ENCODE measurements at regions not wholly inside any gene's neighbourhood (a gene's known extent, or its start where the extent isn't known, plus 50 kb on each side); places are given as distances from the start of the nearest gene placed in this dataset.

DNA sequence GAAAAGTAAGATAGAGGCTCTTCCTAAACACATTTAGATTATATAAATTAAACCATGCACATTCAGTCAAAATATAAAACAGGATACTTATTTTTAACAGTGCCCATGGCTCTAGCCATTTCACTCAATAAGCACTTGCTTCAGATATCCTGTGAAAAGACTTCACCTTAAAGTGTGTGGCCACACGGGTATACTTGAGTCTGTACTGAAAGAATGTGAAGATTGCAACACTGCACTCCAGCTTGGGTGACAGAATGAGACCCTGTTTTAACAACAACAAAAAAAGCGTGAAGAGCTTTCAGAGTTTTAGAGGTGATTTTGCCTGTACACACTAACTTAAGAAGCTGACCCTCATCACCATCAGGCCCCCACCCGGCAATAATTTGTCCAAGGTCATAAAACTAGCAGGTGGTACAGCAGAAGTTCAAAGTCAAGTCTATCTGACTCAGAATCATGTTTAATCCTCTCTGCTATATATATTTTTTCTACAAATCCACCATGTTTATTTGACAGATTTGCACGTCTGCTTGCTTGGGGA is 203.5 kb upstream of the GUCY1A2 start:
- DNase-seq (ENCODE audit: low spot score), result no peak

DNA sequence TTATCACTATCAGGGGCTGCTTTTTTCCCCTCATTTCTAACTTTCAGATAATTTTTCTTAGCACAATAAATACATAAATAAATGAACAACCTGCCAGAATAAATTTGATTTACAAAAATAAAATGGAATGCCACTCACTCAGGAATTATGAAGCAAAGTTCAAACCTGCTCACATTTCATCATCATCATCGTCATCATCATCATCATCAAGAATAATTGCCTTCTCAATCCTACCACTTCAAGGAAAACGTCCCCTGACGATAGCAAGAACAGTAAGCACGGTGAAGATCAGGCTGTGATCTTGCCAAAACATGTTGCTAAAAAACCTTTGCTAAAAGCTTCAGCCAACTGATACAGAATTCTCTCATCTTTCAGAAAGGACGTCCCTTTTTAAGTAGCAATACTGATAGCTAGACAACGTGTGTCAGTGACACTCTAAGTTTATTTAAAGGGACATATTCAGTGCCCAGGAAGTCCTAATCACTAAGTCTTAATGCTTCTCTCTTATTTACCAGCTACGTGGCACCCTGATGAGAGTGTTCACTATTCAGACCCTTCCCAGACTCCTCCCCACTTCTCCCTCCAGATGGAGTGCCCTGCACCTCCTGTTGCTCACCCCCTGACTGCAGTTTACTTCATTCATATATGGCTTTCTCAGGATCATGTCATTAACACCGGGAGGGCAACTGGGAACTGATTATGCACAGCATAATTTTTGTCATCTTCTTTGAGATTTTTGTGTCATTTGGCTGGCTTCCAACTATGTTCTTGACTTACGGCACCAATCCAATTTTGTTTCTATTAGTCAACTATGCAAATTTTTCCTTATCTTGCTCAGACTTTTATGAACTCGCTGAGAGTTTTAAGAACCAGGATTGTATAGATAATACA is 200.1 kb upstream of the GUCY1A2 start:
- DNase-seq (ENCODE audit: low spot score), result no peak

DNA sequence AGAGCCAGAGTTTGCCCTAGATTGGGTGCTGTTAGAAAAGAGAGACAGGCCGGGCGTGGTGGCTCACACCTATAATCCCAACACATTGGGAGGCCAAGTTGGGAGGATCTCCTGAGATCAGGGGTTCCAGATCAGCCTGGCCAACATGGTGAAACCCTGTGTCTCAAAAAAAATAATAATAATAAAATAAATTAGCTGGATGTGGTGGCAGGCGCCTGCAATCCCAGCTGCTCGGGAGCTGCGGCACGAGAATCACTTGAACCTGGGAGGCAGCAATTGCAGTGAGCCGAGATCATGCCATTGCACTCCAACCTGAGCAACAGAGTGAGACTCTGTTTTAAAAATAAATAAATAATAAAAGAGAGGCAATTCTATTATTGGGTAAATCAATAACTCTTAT is 199.2 kb upstream of the GUCY1A2 start:
- no peak for DNase-seq (ENCODE audit: low spot score)

DNA sequence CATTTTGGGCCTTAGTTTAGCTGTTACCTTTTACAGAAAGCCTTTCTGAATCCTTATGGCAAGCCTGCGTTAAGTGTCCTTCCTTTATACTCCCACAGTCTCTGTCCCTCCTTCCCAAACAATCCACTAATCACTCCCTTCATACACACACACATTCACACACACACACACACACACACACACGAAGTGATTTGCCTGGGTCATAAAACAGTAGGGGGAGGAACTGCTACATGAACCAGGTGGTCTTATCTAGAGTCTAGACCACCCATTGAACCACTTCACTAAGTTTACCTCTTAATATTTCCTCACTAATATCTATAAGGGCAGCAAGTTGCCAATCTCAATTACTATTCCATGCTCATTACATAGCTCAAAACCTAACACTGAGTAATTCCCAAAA is 196.7 kb upstream of the GUCY1A2 start:
- no peak for DNase-seq (ENCODE audit: low spot score)

DNA sequence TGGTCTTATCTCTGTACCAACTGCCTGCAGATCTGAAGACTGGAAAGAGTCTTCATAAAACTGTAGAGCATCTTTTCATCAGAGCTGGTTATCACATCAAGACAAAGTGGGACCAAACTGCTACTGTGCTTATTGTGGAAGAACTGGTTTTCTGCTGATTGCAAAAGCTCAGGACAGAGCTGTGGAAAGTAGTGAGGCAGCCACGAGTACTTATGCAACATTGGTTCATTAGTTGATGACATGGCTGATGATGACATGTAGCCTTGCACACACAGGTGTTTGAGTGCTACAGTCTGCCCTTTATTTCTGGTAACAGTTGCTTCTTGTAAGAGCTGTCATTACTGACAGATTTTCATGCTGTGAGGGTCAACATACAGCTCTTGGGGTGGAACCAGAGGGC is 185.4 kb upstream of the GUCY1A2 start:
- DNase-seq (ENCODE audit: low spot score), result no peak

DNA sequence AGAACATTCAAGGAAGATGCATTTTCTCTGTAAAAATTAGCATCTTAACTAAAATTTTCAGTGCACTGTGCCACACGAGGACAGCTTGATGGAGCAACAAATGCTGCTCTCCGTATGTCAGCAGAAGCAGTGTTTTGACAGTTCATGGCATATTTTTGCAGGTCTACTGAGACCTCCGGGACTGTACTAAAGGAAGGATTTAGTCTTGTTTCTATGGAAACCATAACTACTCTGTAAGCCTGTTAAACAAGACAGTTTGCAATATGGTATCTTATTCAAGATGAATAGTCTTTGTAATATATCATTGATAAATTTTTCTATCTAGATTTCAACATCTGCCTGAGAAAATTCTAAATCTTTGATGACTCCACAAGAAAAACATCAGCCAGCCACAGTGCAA is 184.0 kb upstream of the GUCY1A2 start:
- no peak for DNase-seq (ENCODE audit: low spot score)

DNA sequence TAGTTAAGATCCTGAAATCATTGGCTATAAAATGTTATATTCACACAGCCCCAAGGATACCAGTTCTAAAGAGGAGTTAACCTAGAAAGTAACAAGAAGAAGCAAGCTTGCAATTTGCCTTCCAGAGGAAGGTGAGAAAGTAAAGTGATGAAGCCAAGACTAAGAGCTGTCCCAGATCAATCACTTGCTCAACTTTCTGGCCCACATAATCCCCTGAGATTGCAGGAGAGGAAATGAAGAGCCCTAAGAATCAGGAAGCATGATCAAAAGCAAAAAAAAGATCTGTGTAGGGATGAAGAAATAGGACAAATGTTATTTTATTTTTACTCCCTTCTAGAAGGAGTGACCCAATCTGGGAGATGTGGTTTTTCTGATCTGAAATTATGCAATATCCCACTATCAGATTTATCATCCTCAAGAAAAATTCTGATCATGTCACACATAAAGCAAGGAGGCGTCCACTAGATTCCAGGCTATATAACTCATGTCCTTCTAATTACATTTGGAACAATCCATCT is 180.3 kb upstream of the GUCY1A2 start:
- no peak for DNase-seq (ENCODE audit: low spot score)

DNA sequence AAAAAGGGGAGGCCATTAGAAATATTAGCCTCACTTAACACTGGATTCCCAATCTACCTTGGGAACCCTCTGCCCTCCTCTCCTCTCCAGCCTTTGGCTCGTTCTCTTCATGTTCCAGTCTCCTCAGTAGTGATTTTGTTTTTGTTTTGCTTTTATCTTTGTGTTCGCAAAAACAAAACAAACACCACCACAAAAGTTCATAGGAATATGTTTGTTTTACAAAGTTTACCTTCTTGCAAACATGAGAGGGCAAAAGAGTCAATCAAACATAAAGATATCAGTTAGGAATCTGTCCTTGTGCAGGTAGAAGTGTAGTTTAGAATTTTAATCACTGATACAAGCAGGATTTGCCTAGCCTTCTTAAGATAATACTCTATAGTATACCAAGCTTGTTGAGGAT is 179.7 kb upstream of the GUCY1A2 start:
- DNase-seq (ENCODE audit: low spot score), result no peak

DNA sequence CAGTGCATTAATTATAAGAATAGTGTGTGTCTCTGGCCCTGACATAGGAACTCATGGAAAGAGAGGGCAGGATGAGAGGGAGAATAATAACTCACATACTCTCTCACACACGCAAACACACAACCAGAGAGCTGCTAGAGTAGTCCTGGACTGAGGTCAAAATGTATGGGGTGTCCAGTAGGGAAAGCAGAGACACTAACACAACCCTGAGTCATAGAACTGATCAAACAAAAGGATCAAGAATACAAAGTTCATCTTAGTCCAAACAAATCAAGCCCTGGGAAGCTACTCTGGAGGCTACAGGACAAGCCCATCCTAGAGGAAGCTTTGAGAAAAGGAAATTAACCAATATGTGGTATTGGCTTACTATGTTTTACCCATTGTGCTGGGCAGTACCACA is 178.5 kb upstream of the GUCY1A2 start:
- peak; percentile 5 for DNase-seq (ENCODE audit: low spot score)

DNA sequence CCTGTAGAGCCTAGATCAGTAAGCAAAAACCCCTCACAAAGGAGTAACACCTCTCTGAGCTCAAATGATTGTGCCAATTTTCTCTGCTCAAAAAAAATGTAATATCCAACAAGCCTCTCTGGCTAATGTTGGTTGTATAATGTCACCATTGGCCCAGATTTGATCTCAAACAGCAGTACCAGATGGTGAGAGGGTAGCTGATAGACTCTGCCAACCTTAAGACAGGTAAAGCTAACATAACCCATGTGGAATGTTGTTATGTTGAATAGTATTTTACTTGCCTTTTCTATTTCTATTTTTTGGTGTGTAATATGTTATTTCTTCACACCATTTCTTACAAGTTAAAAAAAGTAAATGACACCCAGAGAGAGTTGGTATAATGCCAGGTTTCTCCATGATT is 166.7 kb upstream of the GUCY1A2 start:
- DNase-seq (ENCODE audit: low spot score), result no peak

DNA sequence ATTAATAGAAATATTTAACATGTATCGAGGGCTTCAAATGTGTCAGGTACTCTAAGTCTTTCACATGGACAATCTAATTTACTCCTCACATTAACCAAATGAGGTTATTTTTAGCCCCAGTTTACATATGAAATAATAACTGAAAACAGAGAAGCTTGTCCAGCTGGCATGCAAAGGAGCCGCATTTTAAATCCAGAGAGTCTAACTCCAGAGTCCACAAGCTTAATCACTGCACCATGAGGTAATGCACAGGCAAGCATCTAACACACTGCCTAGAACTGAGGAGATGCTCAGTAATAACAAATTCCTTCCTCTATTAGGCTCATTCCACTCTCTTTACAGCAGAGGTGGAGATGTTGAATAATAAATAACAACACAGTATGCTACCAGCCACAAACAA is 165.7 kb upstream of the GUCY1A2 start:
- no peak for DNase-seq (ENCODE audit: low spot score)

DNA sequence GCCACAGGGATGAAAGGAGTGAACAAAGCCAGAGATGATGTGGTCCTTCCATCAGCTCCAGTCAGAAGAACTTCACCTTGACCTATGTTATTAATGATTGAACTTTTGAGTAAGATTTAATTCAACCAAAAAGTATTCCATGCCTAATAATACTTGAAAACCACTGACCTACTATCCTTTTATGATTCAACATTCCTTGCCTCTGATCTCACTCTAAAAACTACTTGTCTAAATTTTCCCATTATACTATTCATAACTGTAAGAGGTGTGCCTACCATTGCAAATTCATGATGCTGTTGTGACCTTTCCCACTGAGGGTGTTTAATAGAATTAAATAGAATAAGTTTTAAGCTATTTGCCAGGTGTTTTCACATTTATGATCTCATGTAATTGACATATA is 164.7 kb upstream of the GUCY1A2 start:
- peak; percentile 23 for DNase-seq (ENCODE audit: low spot score)

DNA sequence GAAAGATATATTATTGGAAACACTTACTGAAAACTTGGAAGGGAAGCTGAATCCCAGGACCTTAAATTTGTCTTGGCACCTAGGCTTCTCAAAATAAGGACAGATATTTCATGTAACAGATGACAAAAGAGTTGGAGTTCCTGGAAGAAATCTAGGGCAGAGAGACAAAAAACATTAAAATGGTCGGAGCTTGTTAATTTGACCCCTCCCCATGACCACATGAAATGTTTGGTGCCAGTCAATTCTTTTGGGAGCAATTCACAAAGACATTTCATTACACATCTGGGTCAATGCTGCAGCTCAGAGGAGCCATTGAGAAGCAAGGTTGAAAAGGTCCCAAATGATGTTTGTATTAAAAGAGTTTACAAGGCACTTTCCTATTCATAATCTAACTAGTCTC is 162.0 kb upstream of the GUCY1A2 start:
- DNase-seq (ENCODE audit: low spot score), result no peak

DNA sequence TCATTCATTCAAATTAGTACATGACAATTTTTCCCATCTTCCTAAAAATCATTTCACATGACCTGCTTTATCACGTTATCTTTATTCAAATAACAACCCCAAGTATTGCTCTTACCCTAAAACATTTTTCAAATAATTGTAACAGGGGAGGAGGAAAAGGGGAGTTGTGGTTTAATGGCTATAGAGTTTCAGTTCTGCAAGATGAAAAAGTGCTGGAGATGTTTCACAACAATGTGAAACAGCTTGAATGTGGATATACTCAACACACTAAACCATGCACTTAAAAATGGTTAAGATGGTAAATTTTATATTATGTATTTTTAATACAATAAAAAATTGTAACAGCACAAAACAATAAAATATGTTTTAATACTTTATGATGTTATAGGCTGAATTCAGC is 161.6 kb upstream of the GUCY1A2 start:
- DNase-seq (ENCODE audit: low spot score), result no peak

DNA sequence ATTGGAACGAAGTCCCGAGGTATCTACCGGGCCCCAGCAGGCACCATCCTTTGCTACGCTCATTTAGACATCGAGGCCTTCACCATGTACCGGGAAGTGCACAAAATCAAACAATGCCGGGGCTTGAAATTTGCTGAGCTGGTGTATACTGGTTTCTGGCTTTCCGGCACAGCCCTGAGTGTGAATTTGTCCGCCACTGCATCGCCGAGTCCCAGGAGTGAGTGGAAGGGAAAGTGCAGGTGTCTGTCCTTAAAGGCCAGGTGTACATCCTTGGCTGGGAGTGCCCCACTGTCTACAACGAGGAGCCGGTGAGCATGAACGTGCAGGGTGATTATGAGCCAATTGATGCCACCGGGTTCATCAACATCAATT is 158.8 kb upstream of the GUCY1A2 start:
- no peak for DNase-seq (ENCODE audit: low spot score)

DNA sequence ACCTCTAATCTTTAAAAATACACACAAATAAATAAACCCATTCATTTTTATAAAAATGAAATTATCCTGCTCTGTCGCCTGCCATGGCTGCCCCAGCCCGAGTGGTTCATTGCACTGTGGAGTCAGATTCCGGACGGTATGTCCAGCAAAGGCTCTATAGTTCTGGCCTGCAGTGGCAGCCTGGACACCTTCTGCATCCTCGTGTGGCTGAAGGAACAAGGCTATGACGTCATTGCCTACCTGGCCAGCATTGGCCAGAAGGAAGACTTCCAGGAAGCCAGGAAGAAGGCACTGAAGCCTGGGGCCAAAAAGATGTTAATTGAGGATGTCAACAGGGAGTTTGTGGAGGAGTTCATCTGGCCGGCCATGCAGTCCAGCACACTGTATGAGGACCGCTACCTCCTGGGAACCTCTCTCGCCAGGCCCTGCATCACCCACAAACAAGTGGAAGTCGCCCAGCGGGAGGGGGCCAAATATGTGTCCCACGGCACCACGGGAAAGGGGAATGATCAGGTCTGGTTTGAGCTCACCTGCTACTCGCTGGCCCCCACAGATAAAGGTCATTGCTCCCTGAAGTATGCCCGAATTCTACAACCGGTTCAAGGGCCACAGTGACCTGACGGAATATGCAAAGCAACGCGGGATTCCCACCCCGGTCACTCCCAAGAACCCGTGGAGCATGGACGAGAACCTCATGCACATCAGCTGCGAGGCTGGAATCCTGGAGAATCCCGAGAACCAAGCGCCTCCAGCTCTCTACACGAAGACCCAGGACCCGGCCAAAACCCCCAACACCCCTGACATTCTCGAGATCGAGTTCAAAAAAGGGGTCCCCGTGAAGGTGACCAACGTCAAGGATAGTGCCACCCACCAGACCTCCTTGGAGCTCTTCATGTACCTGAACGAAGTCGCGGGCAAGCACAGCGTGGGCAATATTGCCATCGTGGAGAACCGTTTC is 158.2 kb upstream of the GUCY1A2 start:
- no peak for DNase-seq (ENCODE audit: low spot score)

DNA sequence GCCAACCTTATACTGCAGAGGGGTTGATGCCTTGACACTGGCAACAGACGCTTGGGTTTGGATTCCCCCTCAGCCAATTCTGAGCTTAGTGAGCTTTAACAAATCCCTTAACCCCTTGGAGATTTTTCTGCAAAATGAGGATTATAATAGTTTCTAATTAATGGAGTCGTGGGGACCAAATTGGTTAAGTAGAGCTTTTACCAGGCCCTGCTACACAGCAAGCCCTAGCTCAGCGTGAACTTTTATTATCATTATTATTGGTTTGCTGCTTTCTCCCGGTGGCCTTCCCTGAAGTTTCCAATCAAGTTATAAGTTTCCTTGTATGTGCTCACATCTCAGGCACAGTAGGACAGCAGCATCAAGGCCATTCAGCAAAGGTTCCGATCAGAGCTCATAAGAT is 156.6 kb upstream of the GUCY1A2 start:
- DNase-seq (ENCODE audit: low spot score), result no peak

DNA sequence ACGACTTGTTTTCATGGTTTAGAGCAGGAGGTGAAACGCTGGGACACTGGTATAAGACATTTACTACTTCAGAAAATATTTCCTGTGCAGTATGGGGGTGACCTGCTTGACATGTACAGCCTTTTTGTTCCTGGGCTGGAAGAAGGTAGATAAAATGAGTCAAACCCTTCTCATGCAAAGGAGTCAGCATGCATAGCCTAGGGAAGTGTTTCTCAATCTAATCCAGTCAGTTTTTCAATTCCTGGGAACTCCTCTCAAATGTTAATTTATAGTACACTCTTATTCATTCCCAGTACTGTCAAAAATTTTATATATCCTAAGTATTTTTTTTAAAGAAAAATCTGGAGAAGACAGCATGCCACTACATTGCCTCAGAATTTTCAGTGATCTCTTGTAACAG is 154.7 kb upstream of the GUCY1A2 start:
- no peak for DNase-seq (ENCODE audit: low spot score)

DNA sequence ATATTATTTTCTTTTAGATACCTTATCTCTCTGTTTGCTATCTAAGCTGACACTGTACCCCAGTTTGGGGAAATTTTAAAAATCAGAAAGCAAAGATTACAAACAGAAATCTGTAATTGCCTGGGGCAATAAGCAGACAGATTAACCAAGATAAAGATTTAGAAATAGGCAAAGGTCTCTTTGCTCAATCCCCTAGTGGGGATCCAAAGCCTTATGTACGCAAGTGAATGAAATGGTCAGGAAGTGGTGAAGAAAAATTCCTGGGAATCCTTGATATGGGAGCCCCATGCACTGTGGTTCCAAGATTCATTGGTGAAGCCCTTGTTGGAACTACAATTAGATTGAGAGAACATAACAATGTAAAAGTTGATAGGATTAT is 139.5 kb upstream of the GUCY1A2 start:
- DNase-seq (ENCODE audit: low spot score), result no peak

DNA sequence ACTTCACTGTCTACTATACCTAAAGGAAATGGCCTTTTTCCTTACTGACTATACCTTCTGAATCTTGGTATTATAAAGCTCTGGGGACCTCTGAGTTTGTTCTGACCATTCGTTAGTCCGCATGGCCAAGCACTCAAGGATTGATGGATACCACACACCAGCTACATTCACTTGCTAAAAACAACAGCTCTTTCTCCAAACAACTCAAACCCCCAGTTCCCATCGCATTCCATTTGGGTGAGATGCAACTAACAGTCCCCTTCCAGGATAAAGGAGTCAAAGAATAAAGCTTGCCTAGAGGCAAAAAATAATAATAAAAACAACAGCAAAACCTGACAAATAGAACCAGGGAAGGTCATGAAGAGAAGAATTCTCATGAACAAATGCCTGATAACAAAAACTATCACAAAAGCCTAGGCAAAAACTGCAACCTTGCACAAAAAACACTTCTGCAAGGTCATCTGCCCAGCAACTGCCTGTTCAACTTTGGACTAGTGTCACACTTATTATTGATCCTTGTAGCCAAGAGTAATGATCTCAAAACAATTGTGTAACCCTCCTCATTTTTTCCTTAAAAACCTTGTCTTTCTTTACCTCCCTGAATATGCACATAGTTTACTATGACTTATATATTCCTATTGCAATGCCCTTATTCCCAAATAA is 139.0 kb upstream of the GUCY1A2 start:
- DNase-seq (ENCODE audit: low spot score), result no peak

DNA sequence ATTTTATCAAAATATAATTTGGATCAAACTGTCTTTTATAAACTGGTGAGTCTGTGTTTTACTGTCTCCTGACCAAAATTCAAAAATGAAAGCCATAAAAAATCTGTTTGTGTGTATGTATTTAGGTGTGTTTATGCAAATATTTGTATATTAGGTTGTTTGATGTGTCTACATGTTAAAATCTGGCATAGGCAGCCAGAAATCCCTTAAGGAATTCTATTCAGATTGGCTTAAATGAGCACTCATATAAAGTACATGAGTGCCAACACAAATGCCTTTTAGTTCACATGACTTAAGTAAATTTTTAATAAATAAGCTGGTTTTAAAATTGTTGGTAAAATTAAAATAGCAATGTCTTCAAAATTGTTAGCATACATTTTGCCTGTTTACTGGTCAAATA is 133.3 kb upstream of the GUCY1A2 start:
- no peak for DNase-seq (ENCODE audit: low spot score)

DNA sequence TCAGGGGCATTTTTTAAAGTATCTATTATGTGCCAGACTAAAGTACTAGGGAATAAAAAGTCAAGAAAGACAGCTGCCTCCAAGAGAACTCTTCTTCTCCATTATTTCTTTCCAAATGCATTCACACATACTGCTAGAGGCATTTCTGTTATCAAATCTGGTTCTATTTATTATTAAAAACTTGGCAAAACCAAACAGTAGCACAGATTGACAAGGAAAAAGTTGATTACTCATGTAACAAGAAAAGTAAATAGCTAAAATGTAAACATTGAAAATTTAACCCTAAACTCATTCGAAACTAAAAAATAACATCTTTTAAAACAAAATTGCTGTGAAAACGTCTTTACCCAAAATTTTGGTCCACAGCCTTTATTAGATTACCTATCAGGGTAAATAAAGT is 132.9 kb upstream of the GUCY1A2 start:
- no peak for DNase-seq (ENCODE audit: low spot score)

All from SW480 (cell line).